ENCODE measurements at regions not wholly inside any gene's neighbourhood (a gene's known extent, or its start where the extent isn't known, plus 50 kb on each side); places are given as distances from the start of the nearest gene placed in this dataset.

- Histone ChIP-seq H3K9me3 (ENCODE audit: low read depth, low read length, poor library complexity, severe bottlenecking) (no peaks in the 10 kb centered on the region), H3K4me1 (ENCODE audit: insufficient read depth, low read length, poor library complexity, severe bottlenecking) (no peaks in the 10 kb centered on the region), H3K27me3 (replicated peaks; ENCODE audit: insufficient read depth, low read depth, low read length, poor library complexity) (peaks cover 73% of the 10 kb centered on the region), H3K27ac (ENCODE audit: low read depth, low read length, poor library complexity, severe bottlenecking) (no peak overlapping the region), H3K36me3 (ENCODE audit: insufficient read depth, low read length, poor library complexity, severe bottlenecking) (no peaks in the 10 kb centered on the region), H3K4me3 (ENCODE audit: low read depth, low read length, poor library complexity, severe bottlenecking) (no peak overlapping the region)
- DNase-seq (ENCODE audit: low spot score), result no peak
- no peak for TF ChIP-seq CTCF (conservative IDR thresholded peaks at IDR 0.05; ENCODE audit: low read depth, low read length)
- no peak for TF ChIP-seq EZH2 (IDR thresholded peaks at IDR 0.05; ENCODE audit: borderline replicate concordance, low read depth, low read length, poor library complexity, severe bottlenecking)
- CTCF ChIA-PET, result no interaction called here
- BruUV-seq (replicated peaks), result no TSS peak
- intact Hi-C loops (cut with micrococcal nuclease; ENCODE audit: unreplicated experiment), result loop anchor here (5.0 kb wide), 1 partner anchor 168 kb away; no protein-coding TSS in a partner anchor
- POLR2A ChIA-PET (ENCODE audit: low non-redundant PET), result no interaction called here
Measured at GRCh38 chr13:91245288-91245687, 102.2 kb upstream of the MIR17HG start.

GRCh38 chr13:91247768-91248167, 99.7 kb upstream of the MIR17HG start:
- ChIA-PET POLR2A (ENCODE audit: low non-redundant PET) (no interaction called here), CTCF (interaction anchor here (1.2 kb wide), 1 partner anchor 170 kb away, joined by 4 read pairs; no protein-coding TSS in a partner anchor)
- peak; percentile 6 for DNase-seq (ENCODE audit: low spot score)
- Histone ChIP-seq H3K4me1 (ENCODE audit: insufficient read depth, low read length, poor library complexity, severe bottlenecking) (no peaks in the 10 kb centered on the region), H3K27ac (ENCODE audit: low read depth, low read length, poor library complexity, severe bottlenecking) (no peak overlapping the region), H3K9me3 (ENCODE audit: low read depth, low read length, poor library complexity, severe bottlenecking) (no peaks in the 10 kb centered on the region), H3K36me3 (ENCODE audit: insufficient read depth, low read length, poor library complexity, severe bottlenecking) (no peaks in the 10 kb centered on the region), H3K27me3 (replicated peaks; ENCODE audit: insufficient read depth, low read depth, low read length, poor library complexity) (peaks cover 94% of the 10 kb centered on the region), H3K4me3 (ENCODE audit: low read depth, low read length, poor library complexity, severe bottlenecking) (no peak overlapping the region)
- TF ChIP-seq CTCF (conservative IDR thresholded peaks at IDR 0.05; ENCODE audit: low read depth, low read length), result peak; percentile 53; the same call in 1 of the 2 replicates
- TF ChIP-seq EZH2 (IDR thresholded peaks at IDR 0.05; ENCODE audit: borderline replicate concordance, low read depth, low read length, poor library complexity, severe bottlenecking), result no peak
- no TSS peak for BruUV-seq (replicated peaks)
- intact Hi-C loops (cut with micrococcal nuclease; ENCODE audit: unreplicated experiment), result loop anchor here (2.0 to 5.0 kb wide), 2 partner anchors 113 to 170 kb away; no protein-coding TSS in a partner anchor

- Histone ChIP-seq H3K27ac (ENCODE audit: low read depth, low read length, poor library complexity, severe bottlenecking) (no peak overlapping the region), H3K4me3 (ENCODE audit: low read depth, low read length, poor library complexity, severe bottlenecking) (no peak overlapping the region), H3K36me3 (ENCODE audit: insufficient read depth, low read length, poor library complexity, severe bottlenecking) (no peaks in the 10 kb centered on the region), H3K27me3 (replicated peaks; ENCODE audit: insufficient read depth, low read depth, low read length, poor library complexity) (peaks cover 94% of the 10 kb centered on the region), H3K4me1 (ENCODE audit: insufficient read depth, low read length, poor library complexity, severe bottlenecking) (no peaks in the 10 kb centered on the region), H3K9me3 (ENCODE audit: low read depth, low read length, poor library complexity, severe bottlenecking) (no peaks in the 10 kb centered on the region)
- intact Hi-C loops (cut with micrococcal nuclease; ENCODE audit: unreplicated experiment), result loop anchor here (5.0 kb wide), 1 partner anchor 171 kb away; no protein-coding TSS in a partner anchor
- POLR2A ChIA-PET (ENCODE audit: low non-redundant PET), result no interaction called here
- no peak for DNase-seq (ENCODE audit: low spot score)
- BruUV-seq (replicated peaks), result no TSS peak
- TF ChIP-seq CTCF (conservative IDR thresholded peaks at IDR 0.05; ENCODE audit: low read depth, low read length), result no peak
- no peak for TF ChIP-seq EZH2 (IDR thresholded peaks at IDR 0.05; ENCODE audit: borderline replicate concordance, low read depth, low read length, poor library complexity, severe bottlenecking)
- CTCF ChIA-PET, result interaction anchor here (1.2 kb wide), 1 partner anchor 170 kb away, joined by 4 read pairs; no protein-coding TSS in a partner anchor
Measured at GRCh38 chr13:91248249-91248648, 99.2 kb upstream of the MIR17HG start.

Measured in A673 (cell line).